Naive thymus-derived CD4-positive, alpha-beta T cell (primary cell): ENCODE measurements at regions not wholly inside any gene's neighbourhood (a gene's known extent, or its start where the extent isn't known, plus 50 kb on each side); places are given as distances from the start of the nearest gene placed in this dataset.

Experiments used
- ATAC-seq: fragments of 150-1000 bp; cut with Tn5 transposase; 2 replicates; pipeline ENCODE4 v1.10.0; 2021; ENCODE audit warnings: mild to moderate bottlenecking, moderate library complexity
- CTCF ChIA-PET: fragments of 350-600 bp; sonication (Branson Sonifier 250); formaldehyde crosslinking; loops from one replicate; lab custom pipeline; 2021; ENCODE audit warnings: antibody characterized with exemption; lab: Charles Lee
- POLR2A ChIA-PET: fragments of 350-600 bp; sonication (Branson Sonifier 250); formaldehyde crosslinking; loops from one replicate; lab custom pipeline; 2021; ENCODE audit warnings: antibody characterized with exemption, inconsistent platforms; lab: Charles Lee
- DNase-seq, 9 donors: peaks; one replicate each; pipeline versions ENCODE4 v3.0.0 to v3.0.0-alpha.2; 2020 to 2022; ENCODE audit warnings: mixed read lengths in 1 of 9
- H3K27ac ChIP-seq: one replicate; pipeline ENCODE4 v1.7.0; 2013; ENCODE audit warnings: mild to moderate bottlenecking, low read depth, low read length, moderate library complexity
- H3K27me3 ChIP-seq, 2 donors: one replicate each; pipeline ENCODE4 v1.7.0; 2013; ENCODE audit warnings: low read length in 2 of 2, mild to moderate bottlenecking in 2 of 2, moderate library complexity in 2 of 2; ENCODE audit not compliant: control insufficient read depth in 2 of 2, insufficient read depth in 2 of 2
- H3K36me3 ChIP-seq, 3 experiments: 1 replicate in 2 of 3; 2 replicates in 1 of 3; pipeline ENCODE4 v1.7.0; 2013; ENCODE audit warnings: low read length in 3 of 3, mild to moderate bottlenecking in 3 of 3, moderate library complexity in 1 of 3; ENCODE audit not compliant: insufficient read depth in 3 of 3, control insufficient read depth in 2 of 3
- H3K4me1 ChIP-seq, 2 donors: one replicate each; pipeline ENCODE4 v1.7.0; 2013; ENCODE audit warnings: low read length in 2 of 2, mild to moderate bottlenecking in 2 of 2, moderate library complexity in 1 of 2; ENCODE audit not compliant: control insufficient read depth in 2 of 2, insufficient read depth in 2 of 2
- H3K4me3 ChIP-seq: 2 replicates; pipeline ENCODE4 v1.7.0; 2013; ENCODE audit warnings: mild to moderate bottlenecking, low read length
- H3K9me3 ChIP-seq, 3 experiments: 1 replicate in 2 of 3; 2 replicates in 1 of 3; pipeline ENCODE4 v1.7.0; 2013; ENCODE audit warnings: low read length in 3 of 3; ENCODE audit not compliant: control insufficient read depth in 2 of 3
- H3K27ac Mint-ChIP-seq, 9 donors: one replicate each; pipeline ENCODE4 v1.8.0; 2020 to 2022; ENCODE audit warnings: mixed read lengths in 9 of 9, mild to moderate bottlenecking in 8 of 9, moderate library complexity in 5 of 9, inconsistent platforms in 2 of 9
- H3K27me3 Mint-ChIP-seq, 5 donors: one replicate each; pipeline ENCODE4 v1.8.0; 2021 to 2022; ENCODE audit warnings: mixed read lengths in 5 of 5, mild to moderate bottlenecking in 1 of 5
- H3K36me3 Mint-ChIP-seq, 5 donors: one replicate each; pipeline ENCODE4 v1.8.0; 2020 to 2022; ENCODE audit warnings: mixed read lengths in 5 of 5, mild to moderate bottlenecking in 3 of 5, inconsistent platforms in 1 of 5
- H3K4me1 Mint-ChIP-seq, 7 donors: one replicate each; pipeline ENCODE4 v1.8.0; 2020 to 2022; ENCODE audit warnings: mixed read lengths in 7 of 7, mild to moderate bottlenecking in 3 of 7, inconsistent platforms in 1 of 7
- H3K4me3 Mint-ChIP-seq, 10 donors: one replicate each; pipeline ENCODE4 v1.8.0; 2020 to 2022; ENCODE audit warnings: mild to moderate bottlenecking in 10 of 10, mixed read lengths in 10 of 10, moderate library complexity in 6 of 10, inconsistent platforms in 2 of 10
- H3K9me3 Mint-ChIP-seq, 11 donors: one replicate each; pipeline ENCODE4 v1.8.0; 2020 to 2022; ENCODE audit warnings: mixed read lengths in 11 of 11, mild to moderate bottlenecking in 4 of 11, inconsistent platforms in 1 of 11, moderate library complexity in 1 of 11
- intact Hi-C, 2 donors: fragments of 100-400 bp; cut with micrococcal nuclease; formaldehyde crosslinking; loops; one replicate each; pipeline ENCODE4 v1.15.1; 2023

- Histone ChIP-seq H3K4me3 (no peak overlapping the region), H3K4me1 (no peaks in the 10 kb centered on the region), H3K27ac (no peak overlapping the region), H3K36me3 (no peaks in the 10 kb centered on the region), H3K27me3 (no peaks in the 10 kb centered on the region), H3K9me3 (no peaks in the 10 kb centered on the region)
- POLR2A ChIA-PET: no interaction called here
- no peak for DNase-seq
- CTCF ChIA-PET: no interaction called here
- H3K36me3 Mint-ChIP-seq: peaks cover 0 to under 1% (median 0%) of the 10 kb centered on the region in 5 donors
- H3K9me3 Mint-ChIP-seq: peaks cover 0 to 1% (median 0%) of the 10 kb centered on the region in 11 donors
- H3K27me3 Mint-ChIP-seq: peaks cover 0 to 10% (median 7%) of the 10 kb centered on the region in 5 donors
- H3K4me3 Mint-ChIP-seq: no peak overlapping the region
- intact Hi-C loops: no loop called here
- H3K27ac Mint-ChIP-seq: no peak overlapping the region
- ATAC-seq: no peak
- H3K4me1 Mint-ChIP-seq: no peaks in the 10 kb centered on the region
These were observed 93.4 kb downstream of the ABHD5 start for GRCh38 chr3:43783987-43784639.

- CTCF ChIA-PET: no interaction called here
- no peak overlapping the region for H3K27ac ChIP-seq
- no peak overlapping the region for H3K27ac Mint-ChIP-seq
- H3K9me3 ChIP-seq: no peaks in the 10 kb centered on the region
- peaks cover 0 to 10% (median 7%) of the 10 kb centered on the region in 5 donors for H3K27me3 Mint-ChIP-seq
- H3K4me3 ChIP-seq: no peak overlapping the region
- intact Hi-C loops: no loop called here
- no peak for ATAC-seq
- no peaks in the 10 kb centered on the region for H3K36me3 ChIP-seq
- H3K4me1 Mint-ChIP-seq: no peaks in the 10 kb centered on the region
- POLR2A ChIA-PET: no interaction called here
- no peak overlapping the region for H3K4me3 Mint-ChIP-seq
- no peaks in the 10 kb centered on the region for H3K4me1 ChIP-seq
- peaks cover 0 to 1% (median 0%) of the 10 kb centered on the region in 11 donors for H3K9me3 Mint-ChIP-seq
- DNase-seq: no peak
- no peaks in the 10 kb centered on the region for H3K27me3 ChIP-seq
- H3K36me3 Mint-ChIP-seq: no peaks in the 10 kb centered on the region
These were observed 93.9 kb downstream of the ABHD5 start for GRCh38 chr3:43784640-43785011.

- H3K27ac ChIP-seq: no peak overlapping the region
- H3K4me1 ChIP-seq: no peaks in the 10 kb centered on the region
- CTCF ChIA-PET: no interaction called here
- no peak for ATAC-seq
- H3K9me3 ChIP-seq: no peaks in the 10 kb centered on the region
- no peaks in the 10 kb centered on the region for H3K36me3 ChIP-seq
- no peaks in the 10 kb centered on the region for H3K36me3 Mint-ChIP-seq
- H3K27me3 Mint-ChIP-seq: peaks cover 2 to 13% (median 9%) of the 10 kb centered on the region in 5 donors
- no peak for DNase-seq
- intact Hi-C loops: no loop called here
- no peaks in the 10 kb centered on the region for H3K4me1 Mint-ChIP-seq
- POLR2A ChIA-PET: no interaction called here
- no peak overlapping the region for H3K27ac Mint-ChIP-seq
- H3K27me3 ChIP-seq: no peaks in the 10 kb centered on the region
- H3K4me3 ChIP-seq: no peak overlapping the region
- H3K4me3 Mint-ChIP-seq: no peak overlapping the region
- H3K9me3 Mint-ChIP-seq: peaks cover 0 to 1% (median 0%) of the 10 kb centered on the region in 11 donors
These were observed 94.8 kb downstream of the ABHD5 start for GRCh38 chr3:43785551-43785950.

- ATAC-seq (no peak), DNase-seq (no peak)
- intact Hi-C loops: no loop called here
- no peaks in the 10 kb centered on the region for H3K36me3 Mint-ChIP-seq
- peaks cover 7 to 18% (median 12%) of the 10 kb centered on the region in 5 donors for H3K27me3 Mint-ChIP-seq
- Histone ChIP-seq H3K27me3 (no peaks in the 10 kb centered on the region), H3K36me3 (no peaks in the 10 kb centered on the region), H3K9me3 (no peaks in the 10 kb centered on the region), H3K27ac (no peak overlapping the region), H3K4me3 (no peak overlapping the region), H3K4me1 (no peaks in the 10 kb centered on the region)
- ChIA-PET POLR2A (no interaction called here), CTCF (no interaction called here)
- H3K4me3 Mint-ChIP-seq: no peak overlapping the region
- H3K4me1 Mint-ChIP-seq: no peaks in the 10 kb centered on the region
- no peak overlapping the region for H3K27ac Mint-ChIP-seq
- H3K9me3 Mint-ChIP-seq: peaks cover 0 to 1% (median 0%) of the 10 kb centered on the region in 11 donors
These were observed 95.4 kb downstream of the ABHD5 start for GRCh38 chr3:43786102-43786501.

GRCh38 chr3:43786526-43787305 is 96.0 kb downstream of the ABHD5 start:
- no peaks in the 10 kb centered on the region for H3K27me3 ChIP-seq
- H3K4me3 Mint-ChIP-seq: no peak overlapping the region
- H3K9me3 ChIP-seq: no peaks in the 10 kb centered on the region
- H3K4me1 ChIP-seq: no peaks in the 10 kb centered on the region
- ChIA-PET POLR2A (no interaction called here), CTCF (no interaction called here)
- no peak overlapping the region for H3K27ac Mint-ChIP-seq
- ATAC-seq (no peak), DNase-seq (no peak)
- no peaks in the 10 kb centered on the region for H3K4me1 Mint-ChIP-seq
- H3K27me3 Mint-ChIP-seq: peaks cover 9 to 24% (median 17%) of the 10 kb centered on the region in 5 donors
- intact Hi-C loops: no loop called here
- no peak overlapping the region for H3K4me3 ChIP-seq
- no peaks in the 10 kb centered on the region for H3K36me3 Mint-ChIP-seq
- H3K27ac ChIP-seq: no peak overlapping the region
- no peaks in the 10 kb centered on the region for H3K36me3 ChIP-seq
- H3K9me3 Mint-ChIP-seq: peaks cover 0 to 2% (median 0%) of the 10 kb centered on the region in 11 donors

GRCh38 chr3:43787330-43787729 is 96.6 kb downstream of the ABHD5 start:
- no peak overlapping the region for H3K4me3 ChIP-seq
- H3K9me3 ChIP-seq: no peaks in the 10 kb centered on the region
- intact Hi-C loops: no loop called here
- no peak for DNase-seq
- H3K4me1 Mint-ChIP-seq: no peaks in the 10 kb centered on the region
- CTCF ChIA-PET: interaction anchor here (0.7 kb wide), 1 partner anchor 18 kb away, joined by 3 read pairs; no protein-coding TSS in a partner anchor
- peaks cover 10 to 24% (median 17%) of the 10 kb centered on the region in 5 donors for H3K27me3 Mint-ChIP-seq
- no peaks in the 10 kb centered on the region for H3K36me3 Mint-ChIP-seq
- no peak overlapping the region for H3K4me3 Mint-ChIP-seq
- ATAC-seq: no peak
- no peaks in the 10 kb centered on the region for H3K27me3 ChIP-seq
- H3K4me1 ChIP-seq: no peaks in the 10 kb centered on the region
- H3K27ac ChIP-seq: no peak overlapping the region
- H3K9me3 Mint-ChIP-seq: peaks cover 0 to 2% (median 0%) of the 10 kb centered on the region in 11 donors
- H3K36me3 ChIP-seq: no peaks in the 10 kb centered on the region
- H3K27ac Mint-ChIP-seq: no peak overlapping the region
- POLR2A ChIA-PET: no interaction called here
